Neural cell (in vitro differentiated cells): ENCODE measurements at regions not wholly inside any gene's neighbourhood (a gene's known extent, or its start where the extent isn't known, plus 50 kb on each side); places are given as distances from the start of the nearest gene placed in this dataset.
A peak's percentile ranks its signal among the peaks of the same experiment; 100 is the strongest.
"Not testable (repeated sequence)": the region's sequence is repeated elsewhere in the genome, so short reads cannot be mapped to it uniquely, and the experiment has no call there.

Source experiments
- H2AFZ ChIP-seq: fragments of 200-600, 300-800 bp; sonication (generic), shearing (Covaris generic); 2 replicates; pipeline ENCODE4 v1.6.0; 2014; ENCODE audit warnings: low read depth, mild to moderate bottlenecking, antibody characterized with exemption, low read length, moderate library complexity
- H3F3A ChIP-seq: fragments of 200-600 bp; shearing (Covaris generic); 2 replicates; pipeline ENCODE4 v1.6.1; 2016; ENCODE audit warnings: mild to moderate bottlenecking, moderate library complexity, mixed read lengths, antibody characterized with exemption, low read length; ENCODE audit not compliant: insufficient read depth, poor library complexity, severe bottlenecking
- H3K27ac ChIP-seq: fragments of 200-600, 300-800 bp; sonication (generic), shearing (Covaris generic); 2 replicates; pipeline ENCODE4 v1.5.1; 2014; ENCODE audit warnings: mild to moderate bottlenecking, low read length, moderate library complexity
- H3K27me3 ChIP-seq: fragments of 300-800, 200-600 bp; sonication (generic), shearing (Covaris generic); 2 replicates; pipeline ENCODE4 v1.6.0; 2014; ENCODE audit warnings: mild to moderate bottlenecking, low read depth, low read length, moderate library complexity; ENCODE audit not compliant: insufficient read depth
- H3K36me3 ChIP-seq: fragments of 300-800, 200-600 bp; sonication (generic), shearing (Covaris generic); 2 replicates; pipeline ENCODE4 v1.5.1; 2014; ENCODE audit warnings: mild to moderate bottlenecking, antibody characterized with exemption, low read length, moderate library complexity; ENCODE audit not compliant: insufficient read depth
- H3K4me2 ChIP-seq: fragments of 300-800, 200-600 bp; sonication (generic), shearing (Covaris generic); 2 replicates; pipeline ENCODE4 v1.6.0; 2014; ENCODE audit warnings: mild to moderate bottlenecking, low read length
- H3K4me3 ChIP-seq: fragments of 300-800, 200-600 bp; sonication (generic), shearing (Covaris generic); 2 replicates; pipeline ENCODE4 v1.5.1; 2014; ENCODE audit warnings: mild to moderate bottlenecking, low read length, moderate library complexity
- H3K79me2 ChIP-seq: fragments of 200-600 bp; shearing (Covaris generic); replicated peaks from 2 replicates; pipeline ENCODE4 v1.6.0; 2014; ENCODE audit warnings: mild to moderate bottlenecking, low read length, moderate library complexity; ENCODE audit not compliant: insufficient read depth
- H3K9ac ChIP-seq: fragments of 300-800, 200-600 bp; sonication (generic), shearing (Covaris generic); 2 replicates; pipeline ENCODE4 v1.6.1; 2016; ENCODE audit warnings: mild to moderate bottlenecking, low read length, mixed read lengths
- H3K9me2 ChIP-seq: fragments of 200-600 bp; shearing (Covaris generic); 2 replicates; pipeline ENCODE4 v1.6.1; 2016; ENCODE audit warnings: mild to moderate bottlenecking, low read length, mixed read lengths; ENCODE audit not compliant: insufficient read depth
- H3K9me3 ChIP-seq: fragments of 200-600, 300-800 bp; sonication (generic), shearing (Covaris generic); 2 replicates; pipeline ENCODE4 v1.6.1; 2016; ENCODE audit warnings: mild to moderate bottlenecking, mixed run types, low read length, moderate library complexity, mixed read lengths
- H4K20me1 ChIP-seq: fragments of 200-600 bp; shearing (Covaris generic); 2 replicates; pipeline ENCODE4 v1.6.1; 2016; ENCODE audit warnings: mild to moderate bottlenecking, mixed run types; ENCODE audit not compliant: insufficient read depth
- CTCF ChIP-seq: fragments of 450-650 bp; IDR thresholded peaks from 2 replicates; pipeline ENCODE4 v1.5.1; 2014; ENCODE audit warnings: antibody characterized with exemption, mild to moderate bottlenecking, moderate library complexity; ENCODE audit not compliant: poor library complexity, severe bottlenecking
- EP300 ChIP-seq: fragments of 450-650 bp; conservative IDR thresholded peaks from 2 replicates; pipeline ENCODE4 v1.6.1; 2014; ENCODE audit warnings: antibody characterized with exemption, mild to moderate bottlenecking, moderate library complexity; ENCODE audit not compliant: poor library complexity, severe bottlenecking
- EZH2 ChIP-seq: fragments of 200-600, 300-800 bp; shearing (Covaris generic), sonication (generic); IDR thresholded peaks from 2 replicates; pipeline ENCODE4 v1.6.1; 2014; ENCODE audit warnings: antibody characterized with exemption, low read length, borderline replicate concordance, mild to moderate bottlenecking; ENCODE audit not compliant: insufficient read depth, poor library complexity, severe bottlenecking
- MXI1 ChIP-seq: fragments of 450-650 bp; conservative IDR thresholded peaks from 2 replicates; pipeline ENCODE4 v1.6.1; 2014; ENCODE audit warnings: antibody characterized with exemption, mild to moderate bottlenecking; ENCODE audit not compliant: poor library complexity, severe bottlenecking
- POLR2AphosphoS5 ChIP-seq: IDR thresholded peaks from 2 replicates; pipeline ENCODE4 v1.6.1; 2012
- RAD21 ChIP-seq: fragments of 450-650 bp; conservative IDR thresholded peaks from 2 replicates; pipeline ENCODE4 v1.6.1; 2014; ENCODE audit warnings: antibody characterized with exemption, mild to moderate bottlenecking, moderate library complexity
- REST ChIP-seq: IDR thresholded peaks from 2 replicates; pipeline ENCODE4 v1.6.1; 2012; ENCODE audit warnings: borderline replicate concordance
- SMC3 ChIP-seq: fragments of 450-650 bp; conservative IDR thresholded peaks from 2 replicates; pipeline ENCODE4 v1.6.1; 2014; ENCODE audit warnings: antibody characterized with exemption, mild to moderate bottlenecking, moderate library complexity; ENCODE audit not compliant: poor library complexity
- TAF1 ChIP-seq: IDR thresholded peaks from 2 replicates; pipeline ENCODE4 v1.6.1; 2012; ENCODE audit warnings: low read depth

GRCh38 chr7:142560770-142561169 is 188.5 kb upstream of the PRSS1 start:
- H3K4me3 ChIP-seq, H3K4me2 ChIP-seq, H3K9me2 ChIP-seq, H3K27ac ChIP-seq, H3K27me3 ChIP-seq, H3K9me3 ChIP-seq, H2AFZ ChIP-seq, H3K9ac ChIP-seq, H3F3A ChIP-seq, H3K79me2 ChIP-seq, H4K20me1 ChIP-seq, H3K36me3 ChIP-seq: not testable (repeated sequence)

- H3K27me3 ChIP-seq, result no peaks in the 10 kb centered on the region
- H3K9me3 ChIP-seq, result no peaks in the 10 kb centered on the region
- TF ChIP-seq POLR2AphosphoS5, result no peak
- H3K27ac ChIP-seq, result no peak overlapping the region
- H2AFZ ChIP-seq, result no peak overlapping the region
- no peak overlapping the region for H3K4me2 ChIP-seq
- no peak overlapping the region for H3K9ac ChIP-seq
- no peaks in the 10 kb centered on the region for H3K36me3 ChIP-seq
- H3K9me2 ChIP-seq, result no peaks in the 10 kb centered on the region
- H3K79me2 ChIP-seq, result no peaks in the 10 kb centered on the region
- H4K20me1 ChIP-seq, result no peaks in the 10 kb centered on the region
- H3K4me3 ChIP-seq, result no peak overlapping the region
- H3F3A ChIP-seq, result no peaks in the 10 kb centered on the region
Measured at GRCh38 chr7:142560166-142560565, 189.1 kb upstream of the PRSS1 start.

- Histone ChIP-seq H2AFZ (no peak overlapping the region), H3K27me3 (no peaks in the 10 kb centered on the region), H3K4me2 (no peak overlapping the region), H3K27ac (no peak overlapping the region), H4K20me1 (no peaks in the 10 kb centered on the region), H3K79me2 (no peaks in the 10 kb centered on the region), H3K4me3 (no peak overlapping the region), H3K9ac (no peak overlapping the region), H3F3A (no peaks in the 10 kb centered on the region), H3K9me2 (no peaks in the 10 kb centered on the region), H3K9me3 (no peaks in the 10 kb centered on the region), H3K36me3 (no peaks in the 10 kb centered on the region)
- TF ChIP-seq CTCF, result peak; percentile 23
- TF ChIP-seq POLR2AphosphoS5, result no peak
- no peak for TF ChIP-seq EZH2
Measured at GRCh38 chr7:142557971-142558582, 191.2 kb upstream of the PRSS1 start.

- Histone ChIP-seq H3K27ac (no peak overlapping the region), H3F3A (no peaks in the 10 kb centered on the region), H4K20me1 (no peaks in the 10 kb centered on the region), H3K9me2 (no peaks in the 10 kb centered on the region), H3K4me2 (no peak overlapping the region), H2AFZ (no peak overlapping the region), H3K27me3 (no peaks in the 10 kb centered on the region), H3K4me3 (no peak overlapping the region), H3K36me3 (no peaks in the 10 kb centered on the region), H3K9me3 (no peaks in the 10 kb centered on the region), H3K79me2 (no peaks in the 10 kb centered on the region), H3K9ac (no peak overlapping the region)
- no peak for TF ChIP-seq SMC3
- no peak for TF ChIP-seq REST
- no peak for TF ChIP-seq RAD21
- TF ChIP-seq EP300, result no peak
- TF ChIP-seq TAF1, result no peak
- TF ChIP-seq POLR2AphosphoS5, result no peak
- TF ChIP-seq MXI1, result no peak
- no peak for TF ChIP-seq EZH2
- no peak for TF ChIP-seq CTCF
Measured at GRCh38 chr7:142556740-142557139, 192.5 kb upstream of the PRSS1 start.
